Neuronal stem cell (in vitro differentiated cells): ENCODE measurements at regions not wholly inside any gene's neighbourhood (a gene's known extent, or its start where the extent isn't known, plus 50 kb on each side); places are given as distances from the start of the nearest gene placed in this dataset.
"Not testable (repeated sequence)": the region's sequence is repeated elsewhere in the genome, so short reads cannot be mapped to it uniquely, and the experiment has no call there.

Source experiments
- DNase-seq: peaks from one replicate; pipeline ENCODE4 v3.0.0-alpha.2; 2013; ENCODE audit warnings: low spot score
- H2AFZ ChIP-seq: one replicate; pipeline ENCODE4 v1.6.1; 2013; ENCODE audit warnings: mild to moderate bottlenecking, low read length, inconsistent platforms
- H2AK5ac ChIP-seq: 2 replicates; pipeline ENCODE4 v1.6.1; 2013; ENCODE audit warnings: low read depth, mild to moderate bottlenecking, inconsistent platforms, low read length, moderate library complexity, mixed read lengths
- H2BK120ac ChIP-seq: 2 replicates; pipeline ENCODE4 v1.6.1; 2013; ENCODE audit warnings: low read depth, mild to moderate bottlenecking, inconsistent platforms, low read length, moderate library complexity, mixed read lengths
- H2BK12ac ChIP-seq: one replicate; pipeline ENCODE4 v1.6.1; 2013; ENCODE audit warnings: low read length, inconsistent platforms
- H2BK15ac ChIP-seq: 2 replicates; pipeline ENCODE4 v1.6.1; 2013; ENCODE audit warnings: mild to moderate bottlenecking, low read length, inconsistent platforms, mixed read lengths
- H2BK5ac ChIP-seq: one replicate; pipeline ENCODE4 v1.6.1; 2013; ENCODE audit warnings: inconsistent platforms, mild to moderate bottlenecking, low read length, moderate library complexity
- H3K14ac ChIP-seq: one replicate; pipeline ENCODE4 v1.6.1; 2013; ENCODE audit warnings: low read length, inconsistent platforms
- H3K18ac ChIP-seq: 2 replicates; pipeline ENCODE4 v1.6.1; 2013; ENCODE audit warnings: low read length, inconsistent platforms
- H3K23ac ChIP-seq: 2 replicates; pipeline ENCODE4 v1.6.1; 2013; ENCODE audit warnings: low read depth, mild to moderate bottlenecking, mixed read lengths, low read length, inconsistent platforms; ENCODE audit not compliant: poor library complexity
- H3K27ac ChIP-seq: replicated peaks from 3 replicates; pipeline ENCODE4 v1.5.1; 2013; ENCODE audit warnings: low read length, inconsistent platforms
- H3K27me3 ChIP-seq, 3 experiments: 2 replicates each; pipeline ENCODE4 v1.6.1; 2013; ENCODE audit warnings: low read length in 3 of 3, mild to moderate bottlenecking in 2 of 3, inconsistent platforms in 1 of 3, low read depth in 1 of 3, mixed read lengths in 1 of 3, moderate library complexity in 1 of 3; ENCODE audit not compliant: control insufficient read depth in 3 of 3, insufficient read depth in 3 of 3
- H3K36me3 ChIP-seq, 2 donors: replicated peaks in 1 of 2; 2 replicates each; pipeline ENCODE4 v1.6.1; 2013; ENCODE audit warnings: low read length in 2 of 2; ENCODE audit not compliant: control insufficient read depth in 2 of 2, insufficient read depth in 2 of 2
- H3K4ac ChIP-seq: 2 replicates; pipeline ENCODE4 v1.6.1; 2013; ENCODE audit warnings: inconsistent platforms, mild to moderate bottlenecking, low read length, moderate library complexity
- H3K4me1 ChIP-seq, 2 donors: 1 replicate in 1 of 2; 2 replicates in 1 of 2; pipeline ENCODE4 v1.6.1; 2013; ENCODE audit warnings: low read length in 2 of 2, low read depth in 1 of 2; ENCODE audit not compliant: control insufficient read depth in 2 of 2, insufficient read depth in 1 of 2
- H3K4me2 ChIP-seq: one replicate; pipeline ENCODE4 v1.6.1; 2013; ENCODE audit warnings: mild to moderate bottlenecking, low read length, inconsistent platforms; ENCODE audit not compliant: insufficient read depth, poor library complexity, severe bottlenecking
- H3K4me3 ChIP-seq, 2 donors: 2 replicates each; pipeline ENCODE4 v1.5.1; 2013; ENCODE audit warnings: low read length in 2 of 2, mild to moderate bottlenecking in 2 of 2, inconsistent platforms in 1 of 2, moderate library complexity in 1 of 2
- H3K79me1 ChIP-seq: one replicate; pipeline ENCODE4 v1.6.1; 2013; ENCODE audit warnings: low read depth, mild to moderate bottlenecking, inconsistent platforms, low read length, moderate library complexity
- H3K9ac ChIP-seq: one replicate; pipeline ENCODE4 v1.6.1; 2013; ENCODE audit warnings: mild to moderate bottlenecking, low read depth, low read length, inconsistent platforms; ENCODE audit not compliant: poor library complexity
- H3K9me3 ChIP-seq, 2 donors: replicated peaks in 1 of 2; 2 replicates each; pipeline versions ENCODE3 to v1.6.1; 2013; ENCODE audit warnings: low read length in 2 of 2, mild to moderate bottlenecking in 2 of 2, inconsistent platforms in 1 of 2, low read depth in 1 of 2, mixed read lengths in 1 of 2, moderate library complexity in 1 of 2; ENCODE audit not compliant: control insufficient read depth in 2 of 2, insufficient read depth in 1 of 2
- H4K8ac ChIP-seq: one replicate; pipeline ENCODE4 v1.6.1; 2013; ENCODE audit warnings: low read depth, mild to moderate bottlenecking, inconsistent platforms, low read length, moderate library complexity
- H4K91ac ChIP-seq: one replicate; pipeline ENCODE4 v1.6.1; 2013; ENCODE audit warnings: low read length, low read depth, mild to moderate bottlenecking, inconsistent platforms; ENCODE audit not compliant: poor library complexity
- WGBS, 2 donors: extraction: QIAGEN DNeasy Blood & Tissue Kit; methylation state at CpG; one replicate each; pipeline ENCODE4 v1.1.7; 2013; ENCODE audit warnings: missing lambda C conversion rate in 2 of 2, mixed read lengths in 1 of 2; ENCODE audit not compliant: insufficient read length in 2 of 2, insufficient replicate concordance in 1 of 2; ENCODE audit errors: extremely low coverage in 2 of 2; 5-methylcytosine and 5-hydroxymethylcytosine counted together

- peaks cover 1 to 2% of the 10 kb centered on the region in 2 donors for H3K4me1 ChIP-seq
- no peak overlapping the region for H2BK15ac ChIP-seq
- no CpG with 5 or more reads among the region's 3 CpGs for WGBS, 2 donors
- H3K27ac ChIP-seq: no peak overlapping the region
- H3K79me1 ChIP-seq: no peaks in the 10 kb centered on the region
- DNase-seq: no peak
- no peak overlapping the region for H2BK5ac ChIP-seq
- no peak overlapping the region for H2BK12ac ChIP-seq
- no peak overlapping the region for H3K4me3 ChIP-seq
- no peak overlapping the region for H3K4ac ChIP-seq
- H3K18ac ChIP-seq: no peak overlapping the region
- no peaks in the 10 kb centered on the region for H3K9me3 ChIP-seq
- no peak overlapping the region for H3K4me2 ChIP-seq
- H3K36me3 ChIP-seq: no peaks in the 10 kb centered on the region
- no peak overlapping the region for H2AFZ ChIP-seq
- H2BK120ac ChIP-seq: no peak overlapping the region
- no peaks in the 10 kb centered on the region for H3K27me3 ChIP-seq
- H4K91ac ChIP-seq: no peak overlapping the region
- H4K8ac ChIP-seq: no peak overlapping the region
- H3K14ac ChIP-seq: no peak overlapping the region
- H3K23ac ChIP-seq: no peak overlapping the region
- H3K9ac ChIP-seq: no peak overlapping the region
- no peak overlapping the region for H2AK5ac ChIP-seq
These were observed 758.1 kb downstream of the RAPGEF2 start for GRCh38 chr4:159860945-159861344.

- Histone ChIP-seq H3K14ac (no peak overlapping the region), H2BK12ac (no peak overlapping the region), H2BK5ac (no peak overlapping the region), H3K4me3 (no peak overlapping the region), H3K9ac (no peak overlapping the region), H2BK120ac (no peak overlapping the region), H4K8ac (no peak overlapping the region), H3K9me3 (no peaks in the 10 kb centered on the region), H2BK15ac (no peak overlapping the region), H3K4me2 (no peak overlapping the region), H2AK5ac (no peak overlapping the region), H4K91ac (no peak overlapping the region), H3K27ac (no peak overlapping the region), H3K27me3 (no peaks in the 10 kb centered on the region), H3K18ac (no peak overlapping the region), H3K23ac (no peak overlapping the region), H3K4me1 (no peaks in the 10 kb centered on the region), H3K79me1 (no peaks in the 10 kb centered on the region), H3K4ac (no peak overlapping the region), H2AFZ (no peak overlapping the region), H3K36me3 (no peaks in the 10 kb centered on the region)
- no peak for DNase-seq
- 100% methylated on average over 1 of the region's 3 CpGs; no CpG with 5 or more reads in 1 of the 2 donors for WGBS, 2 donors
These were observed 761.5 kb downstream of the RAPGEF2 start for GRCh38 chr4:159864337-159864736.

- Histone ChIP-seq H4K91ac (no peak overlapping the region), H3K4ac (no peak overlapping the region), H2AK5ac (no peak overlapping the region), H2AFZ (no peak overlapping the region), H3K4me1 (no peaks in the 10 kb centered on the region), H2BK12ac (no peak overlapping the region), H2BK120ac (no peak overlapping the region), H2BK5ac (no peak overlapping the region), H4K8ac (no peak overlapping the region), H3K4me2 (no peak overlapping the region), H3K9me3 (no peaks in the 10 kb centered on the region), H3K9ac (no peak overlapping the region), H3K27ac (no peak overlapping the region), H3K23ac (no peak overlapping the region), H3K36me3 (no peaks in the 10 kb centered on the region), H3K18ac (no peak overlapping the region), H2BK15ac (no peak overlapping the region), H3K4me3 (no peak overlapping the region), H3K79me1 (no peaks in the 10 kb centered on the region), H3K14ac (no peak overlapping the region), H3K27me3 (no peaks in the 10 kb centered on the region)
- no peak for DNase-seq
- WGBS, 2 donors: no CpG with 5 or more reads among the region's 1 CpG
These were observed 764.8 kb downstream of the RAPGEF2 start for GRCh38 chr4:159867673-159868072.

- not testable (repeated sequence) for DNase-seq, H2AK5ac ChIP-seq, H2BK12ac ChIP-seq, H2BK15ac ChIP-seq, H3K14ac ChIP-seq, H3K9me3 ChIP-seq, H2AFZ ChIP-seq, H2BK120ac ChIP-seq, H3K4me1 ChIP-seq, H4K8ac ChIP-seq, H3K23ac ChIP-seq, H3K9ac ChIP-seq, H3K4me3 ChIP-seq, H3K18ac ChIP-seq, H3K4me2 ChIP-seq, H4K91ac ChIP-seq, H3K36me3 ChIP-seq, H2BK5ac ChIP-seq, H3K27ac ChIP-seq, H3K79me1 ChIP-seq, H3K27me3 ChIP-seq, H3K4ac ChIP-seq
- WGBS, 2 donors: no CpG with 5 or more reads among the region's 23 CpGs
These were observed 766.1 kb downstream of the RAPGEF2 start for GRCh38 chr4:159868936-159869335.
